K562 (cell line): ENCODE measurements at regions not wholly inside any gene's neighbourhood (a gene's known extent, or its start where the extent isn't known, plus 50 kb on each side); places are given as distances from the start of the nearest gene placed in this dataset.

Source experiments
- ATAC-seq: fragments of 200-7000 bp; cut with Tn5 transposase; 3 replicates; pipeline ENCODE4 v1.9.1; 2020; ENCODE audit warnings: moderate library complexity
- BruUV-seq: library from RNA; stranded (reverse); fragments of 400-500 nt; replicated peaks from 2 replicates; lab custom pipeline; 2021; lab: Mats Ljungman, UMichigan
- CTCF ChIA-PET: fragments of 300-600 bp; formaldehyde crosslinking; extraction: SDS; loops from one replicate; lab custom pipeline; 2021; ENCODE audit warnings: low intra/inter-chr PET ratio; lab: Yijun Ruan, JAX
- POLR2A ChIA-PET: fragments of 300-600, 350-650 bp; sonication (Branson Sonifier 250); formaldehyde crosslinking; extraction: SDS; loops from one replicate; lab custom pipeline; 2021; ENCODE audit warnings: antibody characterized with exemption, inconsistent platforms; lab: Yijun Ruan, JAX
- DNase-seq, 4 experiments: peaks; one replicate each; pipeline versions ENCODE4 v3.0.0 to v3.0.0-alpha.2; 2011 to 2018; ENCODE audit warnings: low spot score in 3 of 4, mixed read lengths in 3 of 4; ENCODE audit errors: extremely low read depth in 1 of 4
- FAIRE-seq: peaks from 2 replicates; lab custom pipeline; 2011; peaks lifted over from hg19 to GRCh38; lab: Jason Lieb, UNC
- H2AFZ ChIP-seq: 2 replicates; pipeline ENCODE4 v1.6.0; 2011; ENCODE audit warnings: low read depth, low read length, control low read depth, inconsistent platforms
- H3K27ac ChIP-seq: fragments of 200-600 bp; 3 replicates; pipeline ENCODE4 v1.8.0; 2011; ENCODE audit warnings: low read depth, mild to moderate bottlenecking, control low read depth, inconsistent platforms, low read length, moderate library complexity, mixed read lengths; ENCODE audit errors: extremely low read depth
- H3K27me3 ChIP-seq, 2 experiments: fragments of 300-600 bp in 1 of 2; 2 replicates in 1 of 2; 3 replicates in 1 of 2; pipeline versions ENCODE4 v1.6.0 to v1.8.0; 2011; ENCODE audit warnings: inconsistent platforms in 2 of 2, low read length in 2 of 2, mild to moderate bottlenecking in 1 of 2, mixed read lengths in 1 of 2, moderate library complexity in 1 of 2; ENCODE audit not compliant: control insufficient read depth in 2 of 2, insufficient read depth in 2 of 2
- H3K36me3 ChIP-seq: fragments of 300-600 bp; 3 replicates; pipeline ENCODE4 v1.8.0; 2011; ENCODE audit warnings: mild to moderate bottlenecking, low read length, inconsistent platforms; ENCODE audit not compliant: control insufficient read depth, insufficient read depth
- H3K4me1 ChIP-seq, 2 experiments: fragments of 200-600 bp in 1 of 2; replicated peaks in 1 of 2; 2 replicates in 1 of 2; 3 replicates in 1 of 2; pipeline versions ENCODE4 v1.5.1 to v1.8.0; 2011; ENCODE audit warnings: inconsistent platforms in 2 of 2, low read length in 2 of 2, mild to moderate bottlenecking in 1 of 2, mixed read lengths in 1 of 2, moderate library complexity in 1 of 2; ENCODE audit not compliant: control insufficient read depth in 2 of 2, insufficient read depth in 2 of 2
- H3K4me2 ChIP-seq: 2 replicates; pipeline ENCODE4 v1.6.1; 2011; ENCODE audit warnings: low read length, control low read depth, inconsistent platforms, mixed read lengths; ENCODE audit not compliant: insufficient read depth
- H3K4me3 ChIP-seq: fragments of 200-600 bp; sonication (generic), shearing (Covaris generic); 2 replicates; pipeline ENCODE4 v1.5.1; 2016; ENCODE audit warnings: control low read depth, inconsistent platforms
- H3K79me2 ChIP-seq: fragments of 200-600 bp; 3 replicates; pipeline ENCODE4 v1.8.0; 2011; ENCODE audit warnings: low read length, inconsistent platforms; ENCODE audit not compliant: control insufficient read depth, insufficient read depth
- H3K9ac ChIP-seq, 2 experiments: 2 replicates each; pipeline versions ENCODE4 v1.6.0 to v1.6.1; 2011; ENCODE audit warnings: low read depth in 2 of 2, low read length in 2 of 2, control low read depth in 1 of 2, inconsistent platforms in 1 of 2, mild to moderate bottlenecking in 1 of 2, mixed read lengths in 1 of 2; ENCODE audit not compliant: insufficient read depth in 1 of 2
- H3K9me1 ChIP-seq: one replicate; pipeline ENCODE4 v1.6.0; 2011; ENCODE audit warnings: inconsistent platforms, mild to moderate bottlenecking, low read length, moderate library complexity; ENCODE audit not compliant: control insufficient read depth, insufficient read depth
- H3K9me3 ChIP-seq: replicated peaks from 2 replicates; pipeline ENCODE4 v1.5.1; 2011; ENCODE audit warnings: low read depth, low read length, inconsistent platforms; ENCODE audit not compliant: control insufficient read depth, insufficient read depth
- H4K20me1 ChIP-seq: replicated peaks from 2 replicates; pipeline ENCODE4 v1.6.1; 2011; ENCODE audit warnings: low read length, inconsistent platforms, mixed read lengths; ENCODE audit not compliant: control insufficient read depth, insufficient read depth
- CBFB ChIP-seq: sonication (generic); formaldehyde crosslinking; IDR thresholded peaks from 2 replicates; pipeline ENCODE4 v1.4.0; 2020; ENCODE audit warnings: mild to moderate bottlenecking, missing genetic modification reagents
- E2F3 ChIP-seq: fragments of 250-450 bp; sonication (Bioruptor Pico); IDR thresholded peaks from 2 replicates; pipeline ENCODE4 v1.4.0; 2020; ENCODE audit warnings: mild to moderate bottlenecking
- HMG20B ChIP-seq: fragments of 250-450 bp; sonication (Bioruptor Pico); IDR thresholded peaks from 2 replicates; pipeline ENCODE4 v1.5.0; 2021; ENCODE audit warnings: mild to moderate bottlenecking
- MLLT1 ChIP-seq, 2 experiments: fragments of 450-650 bp; IDR thresholded peaks; 2 replicates each; pipeline ENCODE4 v1.6.1; 2016
- POLR3G ChIP-seq: IDR thresholded peaks from 2 replicates; pipeline ENCODE4 v1.6.1; 2011; ENCODE audit not compliant: insufficient read length, insufficient replicate concordance; ENCODE audit errors: extremely low read depth
- WGBS: fragments of 100-300 bp; shearing (Covaris generic); methylation state at CpG from one replicate; pipeline ENCODE4 v1.1.6; 2016; ENCODE audit warnings: low coverage, mixed read lengths; ENCODE audit not compliant: insufficient coverage; ENCODE audit errors: missing lambda C conversion rate; 5-methylcytosine and 5-hydroxymethylcytosine counted together
- in situ Hi-C: fragments of 300-500 bp; cut with MboI; formaldehyde crosslinking; loops from 4 replicates; pipeline ENCODE4 v1.15.0; 2018; ENCODE audit warnings: inconsistent platforms, mixed read lengths
- intact Hi-C: fragments of 100-400 bp; cut with micrococcal nuclease; formaldehyde crosslinking; loops from 2 replicates; pipeline ENCODE4 v1.14.2; 2022
- TF ChIP-seq, protein P1 (sequence below), 2 experiments: fragments of 450-650 bp; IDR thresholded peaks; 2 replicates each; pipeline ENCODE4 v1.6.1; 2018; ENCODE audit warnings: mild to moderate bottlenecking in 2 of 2, low read depth in 1 of 2; ENCODE audit not compliant: partially characterized antibody in 2 of 2
- TF ChIP-seq, protein P2 (sequence below): fragments of 450-650 bp; IDR thresholded peaks from 2 replicates; pipeline ENCODE4 v1.6.1; 2018; ENCODE audit not compliant: partially characterized antibody

- TF ChIP-seq, protein P1, sequence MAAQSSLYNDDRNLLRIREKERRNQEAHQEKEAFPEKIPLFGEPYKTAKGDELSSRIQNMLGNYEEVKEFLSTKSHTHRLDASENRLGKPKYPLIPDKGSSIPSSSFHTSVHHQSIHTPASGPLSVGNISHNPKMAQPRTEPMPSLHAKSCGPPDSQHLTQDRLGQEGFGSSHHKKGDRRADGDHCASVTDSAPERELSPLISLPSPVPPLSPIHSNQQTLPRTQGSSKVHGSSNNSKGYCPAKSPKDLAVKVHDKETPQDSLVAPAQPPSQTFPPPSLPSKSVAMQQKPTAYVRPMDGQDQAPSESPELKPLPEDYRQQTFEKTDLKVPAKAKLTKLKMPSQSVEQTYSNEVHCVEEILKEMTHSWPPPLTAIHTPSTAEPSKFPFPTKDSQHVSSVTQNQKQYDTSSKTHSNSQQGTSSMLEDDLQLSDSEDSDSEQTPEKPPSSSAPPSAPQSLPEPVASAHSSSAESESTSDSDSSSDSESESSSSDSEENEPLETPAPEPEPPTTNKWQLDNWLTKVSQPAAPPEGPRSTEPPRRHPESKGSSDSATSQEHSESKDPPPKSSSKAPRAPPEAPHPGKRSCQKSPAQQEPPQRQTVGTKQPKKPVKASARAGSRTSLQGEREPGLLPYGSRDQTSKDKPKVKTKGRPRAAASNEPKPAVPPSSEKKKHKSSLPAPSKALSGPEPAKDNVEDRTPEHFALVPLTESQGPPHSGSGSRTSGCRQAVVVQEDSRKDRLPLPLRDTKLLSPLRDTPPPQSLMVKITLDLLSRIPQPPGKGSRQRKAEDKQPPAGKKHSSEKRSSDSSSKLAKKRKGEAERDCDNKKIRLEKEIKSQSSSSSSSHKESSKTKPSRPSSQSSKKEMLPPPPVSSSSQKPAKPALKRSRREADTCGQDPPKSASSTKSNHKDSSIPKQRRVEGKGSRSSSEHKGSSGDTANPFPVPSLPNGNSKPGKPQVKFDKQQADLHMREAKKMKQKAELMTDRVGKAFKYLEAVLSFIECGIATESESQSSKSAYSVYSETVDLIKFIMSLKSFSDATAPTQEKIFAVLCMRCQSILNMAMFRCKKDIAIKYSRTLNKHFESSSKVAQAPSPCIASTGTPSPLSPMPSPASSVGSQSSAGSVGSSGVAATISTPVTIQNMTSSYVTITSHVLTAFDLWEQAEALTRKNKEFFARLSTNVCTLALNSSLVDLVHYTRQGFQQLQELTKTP (IDR thresholded peaks at IDR 0.05; ENCODE audit: low read depth in 1 of 2, partially characterized antibody in 2 of 2) = no peak
Observed at GRCh38 chr21:34197561-34197960, 124.2 kb downstream of the MRPS6 start (continued).

DNA sequence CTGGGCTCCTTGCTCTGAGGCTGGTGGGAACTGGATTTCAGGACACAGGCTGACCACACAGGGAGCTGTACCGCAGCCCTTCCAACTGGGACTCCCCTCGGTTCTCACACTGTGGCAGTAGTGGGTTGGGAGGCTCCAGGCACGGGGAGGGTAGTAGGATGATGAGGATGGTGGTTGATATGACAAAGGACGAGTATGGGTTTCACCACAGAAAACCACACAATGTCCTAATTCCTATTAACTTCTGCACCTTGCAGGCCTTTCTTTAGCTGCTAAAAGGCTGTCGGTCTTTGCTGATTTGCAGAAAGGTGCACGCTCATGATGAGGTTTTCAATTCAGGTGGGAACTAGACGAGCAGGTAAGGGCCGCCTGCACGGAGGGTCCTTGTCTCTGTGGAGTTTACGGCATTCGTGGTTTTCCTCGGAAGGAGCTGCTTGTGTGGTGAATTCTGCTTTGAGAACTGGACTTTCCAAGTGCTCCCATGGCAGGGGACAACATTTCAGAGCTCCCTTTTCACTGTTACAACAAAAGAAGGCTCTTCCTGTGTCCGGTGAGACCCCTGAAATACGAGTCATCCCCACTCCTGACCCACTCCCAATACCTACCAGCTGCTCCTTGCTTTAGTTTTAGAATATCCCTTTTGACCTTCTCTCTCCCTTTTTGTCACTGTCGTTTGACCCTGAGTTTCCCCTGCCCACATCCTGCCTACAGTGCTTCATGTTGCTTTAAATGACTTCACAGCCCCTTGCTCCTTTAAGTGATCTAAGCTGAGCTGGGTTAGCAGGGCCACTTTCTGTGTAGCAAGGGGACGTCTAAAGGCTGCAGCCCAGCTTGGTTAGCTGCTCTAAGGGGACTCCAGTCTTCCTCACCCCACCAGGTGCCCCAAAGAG, 125.1 kb downstream of the MRPS6 start:
- CTCF ChIA-PET = no interaction called here
- H3K27me3 ChIP-seq = no peaks in the 10 kb centered on the region
- no peak overlapping the region for H2AFZ ChIP-seq
- no peak overlapping the region for H3K4me2 ChIP-seq
- WGBS = 31% methylated on average over 16 of the region's 16 CpGs
- H3K9ac ChIP-seq = no peak overlapping the region
- H3K36me3 ChIP-seq = no peaks in the 10 kb centered on the region
- no peak for DNase-seq
- no peaks in the 10 kb centered on the region for H4K20me1 ChIP-seq
- H3K9me3 ChIP-seq = no peaks in the 10 kb centered on the region; the same call in 1 of the 2 replicates
- no peak for ATAC-seq
- no peak overlapping the region for H3K27ac ChIP-seq
- H3K79me2 ChIP-seq = no peaks in the 10 kb centered on the region
- no TSS peak for BruUV-seq
- H3K9me1 ChIP-seq = no peaks in the 10 kb centered on the region
- intact Hi-C loops (no loop called here), in situ Hi-C loops (no loop called here)
- H3K4me1 ChIP-seq = peaks cover 10 to 12% of the 10 kb centered on the region in 2 experiments; a peak in 4 of 5 replicates
- POLR2A ChIA-PET = interaction anchor here (0.6 to 1.6 kb wide), 8 partner anchors 8 to 274 kb away, joined by 3 to 5 read pairs (median 4); no protein-coding TSS in a partner anchor
- no peak overlapping the region for H3K4me3 ChIP-seq
- no peak for TF ChIP-seq MLLT1 (IDR thresholded peaks at IDR 0.05)
- TF ChIP-seq, protein P2, sequence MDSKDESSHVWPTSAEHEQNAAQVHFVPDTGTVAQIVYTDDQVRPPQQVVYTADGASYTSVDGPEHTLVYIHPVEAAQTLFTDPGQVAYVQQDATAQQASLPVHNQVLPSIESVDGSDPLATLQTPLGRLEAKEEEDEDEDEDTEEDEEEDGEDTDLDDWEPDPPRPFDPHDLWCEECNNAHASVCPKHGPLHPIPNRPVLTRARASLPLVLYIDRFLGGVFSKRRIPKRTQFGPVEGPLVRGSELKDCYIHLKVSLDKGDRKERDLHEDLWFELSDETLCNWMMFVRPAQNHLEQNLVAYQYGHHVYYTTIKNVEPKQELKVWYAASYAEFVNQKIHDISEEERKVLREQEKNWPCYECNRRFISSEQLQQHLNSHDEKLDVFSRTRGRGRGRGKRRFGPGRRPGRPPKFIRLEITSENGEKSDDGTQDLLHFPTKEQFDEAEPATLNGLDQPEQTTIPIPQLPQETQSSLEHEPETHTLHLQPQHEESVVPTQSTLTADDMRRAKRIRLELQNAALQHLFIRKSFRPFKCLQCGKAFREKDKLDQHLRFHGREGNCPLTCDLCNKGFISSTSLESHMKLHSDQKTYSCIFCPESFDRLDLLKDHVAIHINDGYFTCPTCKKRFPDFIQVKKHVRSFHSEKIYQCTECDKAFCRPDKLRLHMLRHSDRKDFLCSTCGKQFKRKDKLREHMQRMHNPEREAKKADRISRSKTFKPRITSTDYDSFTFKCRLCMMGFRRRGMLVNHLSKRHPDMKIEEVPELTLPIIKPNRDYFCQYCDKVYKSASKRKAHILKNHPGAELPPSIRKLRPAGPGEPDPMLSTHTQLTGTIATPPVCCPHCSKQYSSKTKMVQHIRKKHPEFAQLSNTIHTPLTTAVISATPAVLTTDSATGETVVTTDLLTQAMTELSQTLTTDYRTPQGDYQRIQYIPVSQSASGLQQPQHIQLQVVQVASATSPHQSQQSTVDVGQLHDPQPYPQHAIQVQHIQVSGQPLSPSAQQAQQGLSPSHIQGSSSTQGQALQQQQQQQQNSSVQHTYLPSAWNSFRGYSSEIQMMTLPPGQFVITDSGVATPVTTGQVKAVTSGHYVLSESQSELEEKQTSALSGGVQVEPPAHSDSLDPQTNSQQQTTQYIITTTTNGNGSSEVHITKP = peak; percentile 92
- no peak for TF ChIP-seq POLR3G
- TF ChIP-seq HMG20B (CRISPR knock-in tag) = no peak
- TF ChIP-seq CBFB (CRISPR knock-in tag) = no peak
- TF ChIP-seq E2F3 (CRISPR knock-in tag) = no peak
- FAIRE-seq = no peak
